ENCODE measurements at regions not wholly inside any gene's neighbourhood (a gene's known extent, or its start where the extent isn't known, plus 50 kb on each side); places are given as distances from the start of the nearest gene placed in this dataset.

DNA sequence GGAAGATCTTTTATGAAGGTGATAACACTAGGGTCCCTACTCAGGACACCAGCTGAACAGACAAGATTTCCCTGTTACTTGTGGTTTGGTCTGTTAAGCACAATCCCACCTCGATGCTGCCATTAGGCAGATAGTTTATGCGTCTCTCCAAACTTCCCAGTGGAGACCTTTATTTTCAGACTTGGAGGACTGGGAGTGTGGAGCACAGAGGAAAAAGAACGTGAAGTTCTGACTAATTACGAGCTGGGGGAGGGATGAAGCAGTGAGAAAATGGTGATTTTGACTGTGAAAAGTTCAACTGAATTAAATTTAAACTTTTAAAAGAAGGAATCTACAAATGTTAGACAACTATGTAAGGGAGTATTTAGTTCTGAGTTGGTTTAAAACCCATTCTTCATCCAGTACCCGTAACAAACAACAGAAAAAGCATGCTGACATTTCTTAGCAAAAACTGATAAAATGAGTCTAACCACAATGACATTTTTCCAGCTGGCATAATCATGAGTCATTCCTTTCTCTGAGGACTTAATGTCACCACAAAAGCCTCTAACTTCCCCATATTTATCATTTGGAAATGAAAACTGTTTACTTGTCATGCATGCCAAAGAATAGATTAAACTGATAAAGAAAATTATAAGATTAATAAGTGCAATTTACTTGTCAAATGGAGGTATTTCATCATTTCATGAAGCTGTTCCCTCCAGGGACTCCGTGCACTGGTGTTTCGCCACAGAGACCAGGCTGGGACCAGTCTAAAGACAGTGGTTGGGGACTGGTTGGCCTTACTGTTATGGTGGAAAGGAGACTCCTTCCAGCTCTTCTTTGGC, 113.3 kb upstream of the SSTR4 start:
- WGBS (ENCODE audit: insufficient coverage, insufficient replicate concordance, low lambda C conversion rate, missing lambda C conversion rate), result 7% methylated on average over 7 of the region's 7 CpGs
- CTCF ChIA-PET, result interaction anchor here (0.6 to 3.2 kb wide), 7 partner anchors 11 to 70 kb away, joined by 3 to 10 read pairs (median 5); no protein-coding TSS in a partner anchor

GRCh38 chr20:22922987-22923386, 112.1 kb upstream of the SSTR4 start:
- Histone ChIP-seq H3K79me2 (ENCODE audit: control insufficient read depth, insufficient read depth, low read length) (no peaks in the 10 kb centered on the region), H4K20me1 (ENCODE audit: control insufficient read depth, insufficient read depth) (no peaks in the 10 kb centered on the region), H3K4me1 (ENCODE audit: control insufficient read depth, insufficient read depth, low read length) (no peaks in the 10 kb centered on the region), H3K9ac (ENCODE audit: control insufficient read depth, insufficient read depth, low read length) (no peak overlapping the region), H3K36me3 (ENCODE audit: control insufficient read depth in 2 of 2, insufficient read depth in 2 of 2, low read length in 1 of 2) (no peaks in the 10 kb centered on the region), H3K4me2 (ENCODE audit: control insufficient read depth, insufficient read depth) (no peak overlapping the region), H3K4me3 (no peak overlapping the region), H3K27ac (ENCODE audit: control insufficient read depth, insufficient read depth) (no peak overlapping the region), H2AFZ (ENCODE audit: control insufficient read depth, low read depth, low read length) (no peak overlapping the region), H3K9me3 (replicated peaks; ENCODE audit: control insufficient read depth, insufficient read depth, low read length) (no peaks in the 10 kb centered on the region), H3K27me3 (replicated peaks in 1 of 2; ENCODE audit: control insufficient read depth in 2 of 2, insufficient read depth in 2 of 2, low read length in 1 of 2) (no peaks in the 10 kb centered on the region)
- intact Hi-C loops (cut with micrococcal nuclease; ENCODE audit: unreplicated experiment), result no loop called here
- ChIA-PET RAD21 (ENCODE audit: unreplicated experiment) (no interaction called here), CTCF (interaction anchor here (0.8 to 3.2 kb wide), 2 partner anchors 14 to 21 kb away, joined by 3 to 10 read pairs; no protein-coding TSS in a partner anchor), POLR2A (no interaction called here), SMC1A (ENCODE audit: uncharacterized antibody, unreplicated experiment) (interaction anchor here (1.5 kb wide), 1 partner anchor 18 kb away, joined by 5 read pairs; no protein-coding TSS in a partner anchor)
- TF ChIP-seq YY1 (IDR thresholded peaks at IDR 0.05; ENCODE audit: low read depth, low read length) (no peak), ZNF687 (IDR thresholded peaks at IDR 0.05) (0 out of 2 replicates have a peak, but pooled peaks have one; percentile 23), ATF7 (IDR thresholded peaks at IDR 0.05; ENCODE audit: low read depth) (peak; percentile 67)
- DNase-seq (ENCODE audit: low read depth, low spot score) (no peak), ATAC-seq (no peak), FAIRE-seq (no peak)
- 43% methylated on average over 2 of the region's 2 CpGs for WGBS (ENCODE audit: insufficient coverage, insufficient replicate concordance, low lambda C conversion rate, missing lambda C conversion rate)
- BruUV-seq (replicated peaks), result no TSS peak
- in situ Hi-C loops (cut with MboI), result no loop called here

More for the DNA sequence above, 113.3 kb upstream of the SSTR4 start:
- intact Hi-C loops (cut with micrococcal nuclease; ENCODE audit: unreplicated experiment), result no loop called here
- FAIRE-seq, result no peak
- Histone ChIP-seq H3K4me3 (no peak overlapping the region), H3K79me2 (ENCODE audit: control insufficient read depth, insufficient read depth, low read length) (no peaks in the 10 kb centered on the region), H2AFZ (ENCODE audit: control insufficient read depth, low read depth, low read length) (no peak overlapping the region), H3K36me3 (ENCODE audit: control insufficient read depth in 2 of 2, insufficient read depth in 2 of 2, low read length in 1 of 2) (no peaks in the 10 kb centered on the region), H3K9ac (ENCODE audit: control insufficient read depth, insufficient read depth, low read length) (no peak overlapping the region), H3K27me3 (replicated peaks in 1 of 2; ENCODE audit: control insufficient read depth in 2 of 2, insufficient read depth in 2 of 2, low read length in 1 of 2) (no peaks in the 10 kb centered on the region), H3K4me2 (ENCODE audit: control insufficient read depth, insufficient read depth) (no peak overlapping the region), H4K20me1 (ENCODE audit: control insufficient read depth, insufficient read depth) (no peaks in the 10 kb centered on the region), H3K9me3 (replicated peaks; ENCODE audit: control insufficient read depth, insufficient read depth, low read length) (no peaks in the 10 kb centered on the region), H3K27ac (ENCODE audit: control insufficient read depth, insufficient read depth) (no peak overlapping the region), H3K4me1 (ENCODE audit: control insufficient read depth, insufficient read depth, low read length) (no peaks in the 10 kb centered on the region)
- no peak for DNase-seq (ENCODE audit: low read depth, low spot score)
- POLR2A ChIA-PET, result no interaction called here
- SMC1A ChIA-PET (ENCODE audit: uncharacterized antibody, unreplicated experiment), result interaction anchor here (0.6 to 3.9 kb wide), 7 partner anchors 10 to 590 kb away, joined by 3 to 22 read pairs (median 5); no protein-coding TSS in a partner anchor
- BruUV-seq (replicated peaks), result no TSS peak
- TF ChIP-seq IKZF2 (IDR thresholded peaks at IDR 0.05) (0 out of 4 replicates have a peak, but pooled peaks of 1 of the 2 experiments have one; percentile 11), SUZ12 (IDR thresholded peaks at IDR 0.05; ENCODE audit: unreplicated experiment) (no peak), IKZF1 (conservative IDR thresholded peaks at IDR 0.05) (peak; percentile 52; the same call in 1 of the 2 replicates), DPF2 (IDR thresholded peaks at IDR 0.05) (0 out of 2 replicates have a peak, but pooled peaks have one; percentile 24)
- TF ChIP-seq, protein P1, sequence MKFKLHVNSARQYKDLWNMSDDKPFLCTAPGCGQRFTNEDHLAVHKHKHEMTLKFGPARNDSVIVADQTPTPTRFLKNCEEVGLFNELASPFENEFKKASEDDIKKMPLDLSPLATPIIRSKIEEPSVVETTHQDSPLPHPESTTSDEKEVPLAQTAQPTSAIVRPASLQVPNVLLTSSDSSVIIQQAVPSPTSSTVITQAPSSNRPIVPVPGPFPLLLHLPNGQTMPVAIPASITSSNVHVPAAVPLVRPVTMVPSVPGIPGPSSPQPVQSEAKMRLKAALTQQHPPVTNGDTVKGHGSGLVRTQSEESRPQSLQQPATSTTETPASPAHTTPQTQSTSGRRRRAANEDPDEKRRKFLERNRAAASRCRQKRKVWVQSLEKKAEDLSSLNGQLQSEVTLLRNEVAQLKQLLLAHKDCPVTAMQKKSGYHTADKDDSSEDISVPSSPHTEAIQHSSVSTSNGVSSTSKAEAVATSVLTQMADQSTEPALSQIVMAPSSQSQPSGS (IDR thresholded peaks at IDR 0.05; ENCODE audit: low read length), result peak; percentile 26; the same call in 1 of the 2 replicates
- in situ Hi-C loops (cut with MboI), result no loop called here
- RAD21 ChIA-PET (ENCODE audit: unreplicated experiment), result interaction anchor here (1.0 to 1.5 kb wide), 2 partner anchors 9 to 11 kb away, joined by 3 to 5 read pairs; no protein-coding TSS in a partner anchor
- ATAC-seq, result no peak

Measured in GM12878 (cell line).